ENCODE measurements at regions not wholly inside any gene's neighbourhood (a gene's known extent, or its start where the extent isn't known, plus 50 kb on each side); places are given as distances from the start of the nearest gene placed in this dataset.

DNA sequence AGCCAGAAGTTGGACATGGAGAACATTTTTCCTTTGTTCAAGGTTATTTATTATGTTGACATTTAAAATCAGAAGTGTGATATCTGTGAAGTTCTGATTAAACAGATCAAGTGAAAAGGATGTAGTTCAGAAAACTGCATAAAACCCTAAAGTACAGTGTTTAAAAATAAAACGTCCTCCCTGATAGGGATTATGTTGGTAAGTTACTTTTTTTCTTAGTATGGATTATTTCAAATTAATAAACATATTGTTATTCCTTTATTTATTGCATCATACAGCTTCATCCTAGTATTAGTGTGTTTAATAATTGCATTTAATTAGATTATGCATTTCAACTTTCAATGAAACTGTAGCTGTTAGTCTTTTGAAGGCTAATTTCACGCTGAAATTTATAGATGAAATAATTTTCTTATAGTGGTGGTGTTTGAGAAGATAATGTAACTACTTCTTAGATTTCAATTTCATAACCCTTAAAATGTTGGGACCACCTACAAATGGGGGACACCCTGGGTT is 157.9 kb upstream of the DMRT1 start:
- H3K4me1 ChIP-seq (ENCODE audit: control insufficient read depth, insufficient read depth, low read length) = no peaks in the 10 kb centered on the region
- Mint-ChIP-seq H3K27me3 (ENCODE audit: low read depth in 2 of 2) (peaks cover 0 to 5% of the 10 kb centered on the region in 2 donors), H3K4me1 (peaks cover 0 to 4% of the 10 kb centered on the region in 2 donors), H3K4me3 (no peak overlapping the region), H3K9me3 (no peaks in the 10 kb centered on the region), H3K36me3 (no peaks in the 10 kb centered on the region), H3K27ac (no peak overlapping the region)
- DNase-seq (no peak), ATAC-seq (no peak)
- no CpG with 5 or more reads among the region's 2 CpGs for WGBS (ENCODE audit: insufficient coverage)
- TF ChIP-seq, protein P1, sequence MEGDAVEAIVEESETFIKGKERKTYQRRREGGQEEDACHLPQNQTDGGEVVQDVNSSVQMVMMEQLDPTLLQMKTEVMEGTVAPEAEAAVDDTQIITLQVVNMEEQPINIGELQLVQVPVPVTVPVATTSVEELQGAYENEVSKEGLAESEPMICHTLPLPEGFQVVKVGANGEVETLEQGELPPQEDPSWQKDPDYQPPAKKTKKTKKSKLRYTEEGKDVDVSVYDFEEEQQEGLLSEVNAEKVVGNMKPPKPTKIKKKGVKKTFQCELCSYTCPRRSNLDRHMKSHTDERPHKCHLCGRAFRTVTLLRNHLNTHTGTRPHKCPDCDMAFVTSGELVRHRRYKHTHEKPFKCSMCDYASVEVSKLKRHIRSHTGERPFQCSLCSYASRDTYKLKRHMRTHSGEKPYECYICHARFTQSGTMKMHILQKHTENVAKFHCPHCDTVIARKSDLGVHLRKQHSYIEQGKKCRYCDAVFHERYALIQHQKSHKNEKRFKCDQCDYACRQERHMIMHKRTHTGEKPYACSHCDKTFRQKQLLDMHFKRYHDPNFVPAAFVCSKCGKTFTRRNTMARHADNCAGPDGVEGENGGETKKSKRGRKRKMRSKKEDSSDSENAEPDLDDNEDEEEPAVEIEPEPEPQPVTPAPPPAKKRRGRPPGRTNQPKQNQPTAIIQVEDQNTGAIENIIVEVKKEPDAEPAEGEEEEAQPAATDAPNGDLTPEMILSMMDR (IDR thresholded peaks at IDR 0.05) = no peak
- no peak overlapping the region for H3K27ac ChIP-seq (ENCODE audit: low read length)
- no peak overlapping the region for H3K4me3 ChIP-seq (ENCODE audit: low read length)
- H3K27me3 ChIP-seq (ENCODE audit: control insufficient read depth, insufficient read depth, low read length) = no peaks in the 10 kb centered on the region
- intact Hi-C loops (cut with micrococcal nuclease) = no loop called here
- no peaks in the 10 kb centered on the region for H3K36me3 ChIP-seq (ENCODE audit: control insufficient read depth, insufficient read depth, low read length)
- H3K9me3 ChIP-seq (ENCODE audit: control insufficient read depth, insufficient read depth, low read length) = no peaks in the 10 kb centered on the region

DNA sequence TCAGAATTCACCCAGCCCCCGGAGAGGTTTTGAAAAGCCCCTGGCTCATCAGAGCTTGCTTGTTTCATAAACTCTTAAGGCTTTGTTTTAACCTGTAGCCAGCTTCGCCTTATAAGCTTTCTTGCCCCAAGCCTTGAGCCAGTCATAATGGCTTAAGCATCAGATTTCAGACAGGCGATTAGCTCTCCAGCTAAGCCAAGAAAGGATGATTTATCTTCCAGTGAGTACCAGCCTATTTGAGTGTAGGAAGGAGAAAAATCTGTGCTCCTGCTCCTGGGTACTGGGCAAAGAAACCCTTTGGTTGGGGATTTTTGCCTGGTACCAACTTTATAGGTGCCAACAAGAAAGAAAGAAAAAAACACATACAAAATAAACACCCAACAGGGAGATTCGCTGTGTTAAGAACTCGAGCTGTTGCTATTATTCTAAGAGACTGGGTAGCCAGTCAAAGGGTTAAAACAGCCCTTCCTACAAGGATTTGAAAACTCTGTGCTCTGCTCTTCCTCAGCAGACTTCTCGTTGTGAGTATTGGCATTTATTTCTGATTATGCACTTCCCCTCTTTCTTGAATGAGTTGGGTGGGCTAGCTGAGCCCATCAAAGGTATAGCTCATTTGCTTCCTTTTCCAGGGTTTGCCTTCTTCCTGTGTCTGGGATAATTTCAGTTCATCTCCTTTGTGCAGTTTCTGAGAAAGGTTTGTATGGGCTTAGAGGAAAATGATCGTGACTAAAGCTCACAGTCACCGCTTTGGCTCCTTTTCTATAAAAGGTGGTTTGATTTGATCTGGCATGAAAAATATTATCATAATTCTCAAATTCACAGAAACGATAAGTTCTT is 157.2 kb upstream of the DMRT1 start:
- H3K4me1 ChIP-seq (ENCODE audit: control insufficient read depth, insufficient read depth, low read length) = no peaks in the 10 kb centered on the region
- no peaks in the 10 kb centered on the region for H3K27me3 ChIP-seq (ENCODE audit: control insufficient read depth, insufficient read depth, low read length)
- H3K27ac Mint-ChIP-seq = no peak overlapping the region
- 81% methylated on average over 7 of the region's 9 CpGs for WGBS (ENCODE audit: insufficient coverage)
- H3K27me3 Mint-ChIP-seq (ENCODE audit: low read depth in 2 of 2) = peaks cover 0 to 5% of the 10 kb centered on the region in 2 donors
- H3K4me3 ChIP-seq (ENCODE audit: low read length) = no peak overlapping the region
- ATAC-seq = no peak
- H3K4me3 Mint-ChIP-seq = no peak overlapping the region
- TF ChIP-seq, protein P1 (IDR thresholded peaks at IDR 0.05) = no peak
- intact Hi-C loops (cut with micrococcal nuclease) = no loop called here
- H3K9me3 Mint-ChIP-seq = no peaks in the 10 kb centered on the region
- H3K9me3 ChIP-seq (ENCODE audit: control insufficient read depth, insufficient read depth, low read length) = no peaks in the 10 kb centered on the region
- no peaks in the 10 kb centered on the region for H3K36me3 Mint-ChIP-seq
- DNase-seq = no peak
- no peak overlapping the region for H3K27ac ChIP-seq (ENCODE audit: low read length)
- no peaks in the 10 kb centered on the region for H3K36me3 ChIP-seq (ENCODE audit: control insufficient read depth, insufficient read depth, low read length)
- H3K4me1 Mint-ChIP-seq = no peaks in the 10 kb centered on the region

DNA sequence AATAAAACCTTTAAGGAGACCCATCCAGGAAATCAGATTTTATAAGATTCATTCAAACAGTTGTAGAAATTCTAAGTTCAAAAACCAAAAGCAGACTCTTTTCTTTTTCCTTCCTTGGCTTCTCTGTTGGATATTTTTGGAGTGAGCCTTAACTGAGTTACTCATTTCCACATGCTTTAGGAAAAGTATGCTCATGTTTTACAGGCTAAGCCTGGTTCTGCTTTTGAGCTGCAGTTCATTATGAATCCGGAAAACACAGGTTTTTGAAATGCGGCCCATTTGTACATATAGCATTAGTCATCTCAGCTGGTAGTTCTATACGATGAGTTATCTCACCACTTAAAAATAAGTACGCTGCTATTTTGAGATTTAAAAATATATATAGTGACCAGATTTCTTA is 156.6 kb upstream of the DMRT1 start:
- H3K27ac ChIP-seq (ENCODE audit: low read length) = no peak overlapping the region
- peaks cover 0 to 5% of the 10 kb centered on the region in 2 donors for H3K27me3 Mint-ChIP-seq (ENCODE audit: low read depth in 2 of 2)
- H3K36me3 Mint-ChIP-seq = no peaks in the 10 kb centered on the region
- H3K4me3 Mint-ChIP-seq = no peak overlapping the region
- H3K27me3 ChIP-seq (ENCODE audit: control insufficient read depth, insufficient read depth, low read length) = no peaks in the 10 kb centered on the region
- no peaks in the 10 kb centered on the region for H3K4me1 ChIP-seq (ENCODE audit: control insufficient read depth, insufficient read depth, low read length)
- TF ChIP-seq, protein P1 (IDR thresholded peaks at IDR 0.05) = no peak
- no peaks in the 10 kb centered on the region for H3K4me1 Mint-ChIP-seq
- intact Hi-C loops (cut with micrococcal nuclease) = no loop called here
- H3K9me3 Mint-ChIP-seq = no peaks in the 10 kb centered on the region
- ATAC-seq = no peak
- H3K36me3 ChIP-seq (ENCODE audit: control insufficient read depth, insufficient read depth, low read length) = no peaks in the 10 kb centered on the region
- DNase-seq = no peak
- no peaks in the 10 kb centered on the region for H3K9me3 ChIP-seq (ENCODE audit: control insufficient read depth, insufficient read depth, low read length)
- no peak overlapping the region for H3K4me3 ChIP-seq (ENCODE audit: low read length)
- H3K27ac Mint-ChIP-seq = no peak overlapping the region
- 89% methylated on average over 2 of the region's 4 CpGs for WGBS (ENCODE audit: insufficient coverage)
